ENCODE measurements at regions not wholly inside any gene's neighbourhood (a gene's known extent, or its start where the extent isn't known, plus 50 kb on each side); places are given as distances from the start of the nearest gene placed in this dataset.

DNA sequence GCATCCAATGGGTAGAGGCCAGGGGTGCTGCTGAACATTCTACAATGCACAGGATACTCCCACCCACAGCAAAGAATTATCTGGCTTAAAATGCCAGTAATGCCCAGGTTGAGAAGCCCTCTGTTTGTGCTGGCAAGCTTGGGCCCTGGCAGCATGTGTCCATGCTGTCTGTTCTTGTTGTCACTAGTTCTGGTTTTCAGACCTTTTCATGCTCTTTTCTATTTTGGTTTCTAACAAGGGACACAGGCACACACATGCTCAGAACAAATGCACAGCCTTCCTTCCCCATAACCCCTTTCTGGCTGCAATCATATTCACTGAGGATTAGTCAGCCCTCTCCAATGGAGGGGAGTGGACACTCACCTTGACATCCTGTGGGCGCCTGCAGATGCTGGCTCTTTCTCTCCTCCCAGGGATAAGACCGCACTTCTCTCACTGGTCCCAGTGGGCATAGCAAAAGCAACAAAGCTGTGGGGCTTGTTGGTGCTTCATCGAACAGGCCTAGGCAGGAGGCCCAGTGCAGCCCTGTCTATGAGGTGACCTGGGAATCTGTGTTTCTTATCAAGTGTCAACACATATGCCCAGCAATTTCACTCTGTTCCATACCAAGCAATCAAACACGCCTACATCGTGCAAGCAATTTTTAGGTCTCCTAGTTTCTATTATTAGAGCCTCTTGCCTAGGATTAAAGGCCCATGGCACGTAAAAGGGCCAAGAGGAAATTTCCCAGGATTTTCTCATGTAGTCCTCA, 271.1 kb upstream of the CCL2 start:
- no peak for DNase-seq (ENCODE audit: low read depth)
- no peak overlapping the region for H3K4me3 ChIP-seq (ENCODE audit: low read depth, low read length)
- TF ChIP-seq, protein P1, sequence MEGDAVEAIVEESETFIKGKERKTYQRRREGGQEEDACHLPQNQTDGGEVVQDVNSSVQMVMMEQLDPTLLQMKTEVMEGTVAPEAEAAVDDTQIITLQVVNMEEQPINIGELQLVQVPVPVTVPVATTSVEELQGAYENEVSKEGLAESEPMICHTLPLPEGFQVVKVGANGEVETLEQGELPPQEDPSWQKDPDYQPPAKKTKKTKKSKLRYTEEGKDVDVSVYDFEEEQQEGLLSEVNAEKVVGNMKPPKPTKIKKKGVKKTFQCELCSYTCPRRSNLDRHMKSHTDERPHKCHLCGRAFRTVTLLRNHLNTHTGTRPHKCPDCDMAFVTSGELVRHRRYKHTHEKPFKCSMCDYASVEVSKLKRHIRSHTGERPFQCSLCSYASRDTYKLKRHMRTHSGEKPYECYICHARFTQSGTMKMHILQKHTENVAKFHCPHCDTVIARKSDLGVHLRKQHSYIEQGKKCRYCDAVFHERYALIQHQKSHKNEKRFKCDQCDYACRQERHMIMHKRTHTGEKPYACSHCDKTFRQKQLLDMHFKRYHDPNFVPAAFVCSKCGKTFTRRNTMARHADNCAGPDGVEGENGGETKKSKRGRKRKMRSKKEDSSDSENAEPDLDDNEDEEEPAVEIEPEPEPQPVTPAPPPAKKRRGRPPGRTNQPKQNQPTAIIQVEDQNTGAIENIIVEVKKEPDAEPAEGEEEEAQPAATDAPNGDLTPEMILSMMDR (conservative IDR thresholded peaks at IDR 0.05; ENCODE audit: low read depth, low read length): no peak

DNA sequence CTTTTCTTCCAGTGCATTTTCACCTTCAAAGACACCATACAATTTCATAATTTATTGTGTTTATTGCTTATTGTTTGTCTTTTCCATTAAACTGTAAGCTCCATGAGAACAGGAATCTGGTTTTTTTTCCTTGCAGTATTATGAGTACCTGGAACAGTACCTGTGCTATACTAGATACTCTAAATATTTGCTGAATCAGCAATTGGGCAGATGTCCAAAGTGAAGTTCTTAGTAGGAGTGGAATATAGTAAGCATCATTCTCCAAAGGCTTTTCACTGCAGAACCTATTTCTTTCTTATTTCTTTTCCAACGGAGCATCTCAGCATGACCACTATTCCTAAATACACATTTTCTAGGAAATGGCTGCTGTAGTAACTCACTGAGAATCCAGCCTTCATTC, 269.0 kb upstream of the CCL2 start:
- TF ChIP-seq, protein P1 (conservative IDR thresholded peaks at IDR 0.05; ENCODE audit: low read depth, low read length): no peak
- H3K4me3 ChIP-seq (ENCODE audit: low read depth, low read length): no peak overlapping the region
- no peak for DNase-seq (ENCODE audit: low read depth)

DNA sequence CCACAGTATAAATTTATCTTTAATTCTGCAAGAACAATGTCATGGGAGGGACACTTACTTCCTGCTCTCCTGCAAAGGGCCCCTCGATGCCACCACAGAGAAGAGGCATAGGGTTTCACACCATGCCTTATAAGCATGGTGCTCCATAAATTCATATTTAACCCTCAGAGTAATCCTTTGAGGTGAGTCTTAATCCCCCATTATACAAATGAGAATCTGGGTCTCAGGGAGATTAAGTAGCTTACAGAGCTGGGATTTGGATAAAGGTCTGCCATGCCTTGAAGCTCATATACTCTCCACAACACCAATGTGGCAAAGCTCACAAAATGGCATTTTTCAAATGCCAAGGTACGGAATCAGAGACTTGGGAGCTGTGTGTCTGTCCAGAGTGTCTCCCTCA, 268.5 kb upstream of the CCL2 start:
- TF ChIP-seq, protein P1 (conservative IDR thresholded peaks at IDR 0.05; ENCODE audit: low read depth, low read length): no peak
- H3K4me3 ChIP-seq (ENCODE audit: low read depth, low read length): no peak overlapping the region
- DNase-seq (ENCODE audit: low read depth): no peak

DNA sequence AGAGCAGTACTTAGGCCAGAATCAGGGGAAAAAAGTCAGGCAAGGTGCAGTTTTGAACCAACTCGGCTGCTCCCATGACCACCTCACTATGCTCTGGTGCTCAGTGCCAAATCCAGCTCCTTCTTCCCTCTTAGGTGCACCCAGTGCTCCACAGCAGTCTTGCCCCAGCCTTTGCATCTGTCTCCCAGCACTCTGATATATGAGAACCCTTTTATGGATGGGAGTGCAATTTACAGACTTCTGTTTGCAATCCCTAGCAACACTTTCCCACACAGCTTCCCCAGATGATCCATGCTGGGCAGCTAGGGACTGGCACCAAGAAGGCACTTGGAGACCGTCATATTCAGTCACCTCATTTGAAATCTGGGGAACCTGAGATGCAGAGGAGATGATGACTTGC, 267.9 kb upstream of the CCL2 start:
- TF ChIP-seq, protein P1 (conservative IDR thresholded peaks at IDR 0.05; ENCODE audit: low read depth, low read length): no peak
- no peak for DNase-seq (ENCODE audit: low read depth)

DNA sequence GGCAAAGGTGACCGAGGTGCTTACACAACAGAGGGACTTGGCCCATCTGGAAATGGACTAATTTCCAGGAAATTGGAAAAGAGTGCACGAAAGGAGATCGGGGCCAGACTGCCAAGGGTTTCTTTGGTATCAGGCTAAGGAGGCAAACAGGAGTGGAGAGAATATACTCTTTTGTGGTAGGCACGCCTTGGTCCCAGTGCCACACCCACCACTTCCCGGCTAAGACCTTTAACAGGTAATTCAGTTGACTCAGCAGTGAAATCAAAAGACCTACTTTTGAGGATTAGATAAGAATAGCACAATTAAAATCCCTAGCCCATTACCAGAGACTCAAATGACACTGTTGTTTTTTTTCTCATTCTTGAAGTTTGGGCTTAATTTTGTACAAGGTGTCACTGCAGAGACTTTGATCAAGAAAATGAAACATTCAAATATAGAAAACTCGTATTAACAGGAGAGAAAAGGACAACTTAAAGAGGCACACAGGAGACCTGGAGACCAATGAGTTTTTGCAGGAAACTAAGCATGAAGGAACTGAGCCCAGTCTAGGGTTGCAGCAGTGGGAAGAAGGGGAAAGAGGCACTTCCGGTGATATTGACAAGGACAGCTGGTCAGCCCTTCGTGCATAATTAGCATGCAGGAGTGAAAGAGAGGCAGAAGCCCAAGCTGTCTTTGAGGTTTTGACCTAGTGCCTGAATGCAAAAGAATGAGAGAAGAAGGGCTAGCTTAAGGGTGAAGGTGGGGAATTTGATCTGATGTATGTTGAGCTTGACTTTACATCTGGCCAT, 265.5 kb upstream of the CCL2 start:
- TF ChIP-seq, protein P1 (conservative IDR thresholded peaks at IDR 0.05; ENCODE audit: low read depth, low read length): no peak
- DNase-seq (ENCODE audit: low read depth): no peak

More for the DNA sequence above, 267.9 kb upstream of the CCL2 start:
- H3K4me3 ChIP-seq (ENCODE audit: low read depth, low read length): no peak overlapping the region

DNA sequence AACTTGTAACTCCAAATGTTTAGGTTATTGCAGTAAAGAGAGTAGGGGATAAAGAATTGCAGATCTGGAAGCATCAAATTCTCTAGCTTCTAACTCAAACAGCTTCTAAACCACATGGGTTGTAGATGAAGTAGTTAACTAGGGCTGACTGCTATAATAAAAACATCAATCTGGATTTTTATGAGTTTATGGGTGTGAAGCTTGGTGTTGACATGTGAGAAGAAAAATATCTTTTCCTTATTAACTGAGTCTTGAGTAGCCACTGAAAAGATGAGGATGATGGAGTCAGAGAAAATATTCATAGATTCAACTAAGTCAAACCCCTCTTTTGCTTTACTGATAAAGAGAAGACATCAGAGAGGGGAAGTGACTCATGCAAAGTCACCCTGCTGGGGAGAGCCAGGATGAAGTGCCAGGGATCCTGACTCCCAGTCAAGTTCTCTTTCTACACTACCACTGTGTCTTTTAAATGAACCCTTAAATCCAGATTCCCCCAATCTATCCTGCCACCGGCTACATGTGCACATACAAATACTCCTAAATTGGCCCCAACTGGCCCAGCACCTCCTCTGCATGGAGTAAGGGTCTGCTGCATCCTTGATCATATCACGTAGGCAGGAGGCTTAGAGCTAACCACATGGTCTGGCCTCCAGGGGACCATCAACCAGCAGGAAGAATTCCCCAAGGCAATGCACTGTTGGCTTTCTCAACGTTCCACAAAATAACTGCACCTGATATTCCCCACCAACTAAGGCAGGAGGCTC, 264.0 kb upstream of the CCL2 start:
- no peak overlapping the region for H3K4me3 ChIP-seq (ENCODE audit: low read depth, low read length)
- no peak for DNase-seq (ENCODE audit: low read depth)
- TF ChIP-seq, protein P1 (conservative IDR thresholded peaks at IDR 0.05; ENCODE audit: low read depth, low read length): no peak

More for the DNA sequence above, 265.5 kb upstream of the CCL2 start:
- H3K4me3 ChIP-seq (ENCODE audit: low read depth, low read length): no peak overlapping the region
